HG03095 (cell line): ENCODE measurements at regions not wholly inside any gene's neighbourhood (a gene's known extent, or its start where the extent isn't known, plus 50 kb on each side); places are given as distances from the start of the nearest gene placed in this dataset.

Experiments
- ATAC-seq: cut with Tn5 transposase; IDR thresholded peaks from one replicate; pipeline ENCODE4 v1.9.1; 2021; ENCODE audit warnings: moderate library complexity; ENCODE audit not compliant: unreplicated experiment

DNA sequence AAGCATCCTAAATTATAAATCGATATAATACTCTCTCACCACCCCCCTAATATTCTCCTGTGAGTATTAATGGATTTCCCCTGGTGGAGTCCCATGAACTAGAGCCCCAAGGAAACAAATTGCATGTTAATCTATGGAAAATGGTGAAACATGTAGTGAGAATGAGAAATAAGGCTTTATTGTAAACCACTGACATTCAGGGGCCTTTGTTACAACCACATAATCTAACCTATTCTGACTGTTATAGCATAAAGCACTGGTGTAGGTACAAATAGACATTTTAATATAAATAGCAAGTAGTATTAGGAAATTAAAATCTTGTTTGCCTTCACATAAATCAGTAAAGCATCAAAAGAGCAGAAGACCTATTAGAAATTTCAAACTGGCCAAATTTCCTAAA is 65.3 kb upstream of the TLK1 start:
- ATAC-seq: no peak

GRCh38 chr2:171225302-171225980 is 64.7 kb upstream of the TLK1 start:
- no peak for ATAC-seq

GRCh38 chr2:171217330-171217729 is 56.6 kb upstream of the TLK1 start:
- no peak for ATAC-seq

- no peak for ATAC-seq
Observed at GRCh38 chr2:171216631-171217030, 55.9 kb upstream of the TLK1 start.

DNA sequence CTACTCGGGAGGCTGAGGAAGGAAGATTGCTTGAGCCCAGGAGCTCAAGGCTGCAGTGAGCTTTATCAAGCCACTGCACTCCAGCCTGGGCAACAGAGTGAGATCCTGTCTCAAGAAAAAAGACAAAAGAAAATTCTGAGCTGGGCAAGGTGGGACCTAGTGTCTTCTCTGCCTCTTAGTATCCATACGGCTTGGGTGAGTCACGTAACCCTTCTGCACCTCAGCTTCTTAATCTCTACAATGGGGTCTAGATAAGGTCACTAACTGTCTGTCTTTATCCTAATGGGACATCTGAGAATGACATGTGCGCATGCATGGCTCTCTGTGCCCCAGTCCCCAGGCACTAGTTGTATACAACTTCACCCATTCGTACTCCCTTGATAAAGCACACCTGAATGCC is 53.4 kb upstream of the TLK1 start:
- ATAC-seq: no peak

GRCh38 chr2:171210864-171211431 is 50.3 kb upstream of the TLK1 start:
- peak; percentile 64 for ATAC-seq
